A549 (cell line): ENCODE measurements at regions not wholly inside any gene's neighbourhood (a gene's known extent, or its start where the extent isn't known, plus 50 kb on each side); places are given as distances from the start of the nearest gene placed in this dataset.

Experiments used
- MAFK ChIP-seq: fragments of 450-650 bp; IDR thresholded peaks from 2 replicates; pipeline ENCODE4 v1.6.1; 2014; ENCODE audit not compliant: partially characterized antibody
- POLR2A ChIP-seq: IDR thresholded peaks from 2 replicates; pipeline ENCODE4 v1.6.1; 2012; ENCODE audit warnings: mild to moderate bottlenecking, low read length
- TF ChIP-seq, protein P1 (sequence below): fragments of >200 bp; sonication (Bioruptor Twin); formaldehyde crosslinking; IDR thresholded peaks from 3 replicates; pipeline ENCODE4 v1.5.1; 2016

DNA sequence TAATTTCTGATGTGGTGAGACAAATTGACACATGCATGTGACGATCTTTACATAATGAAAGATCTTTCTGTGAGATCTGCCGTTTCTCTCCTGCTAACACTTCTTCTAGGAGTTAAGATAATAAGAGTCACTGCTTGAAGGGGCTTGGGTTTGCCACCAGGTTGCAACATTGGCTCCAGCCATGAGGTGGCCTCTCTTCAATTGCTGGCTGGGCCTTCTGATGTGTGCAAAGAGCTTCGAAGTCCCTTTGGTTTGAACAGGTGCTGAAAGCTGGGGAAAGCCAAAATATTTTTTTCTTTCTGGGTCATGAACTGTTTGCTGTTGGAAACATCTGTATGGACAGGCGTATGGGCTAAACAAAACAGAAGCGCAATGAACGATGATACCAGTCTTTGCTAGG is 204.1 kb upstream of the SALL1 start:
- TF ChIP-seq POLR2A: no peak
- no peak for TF ChIP-seq MAFK
- TF ChIP-seq, protein P1, sequence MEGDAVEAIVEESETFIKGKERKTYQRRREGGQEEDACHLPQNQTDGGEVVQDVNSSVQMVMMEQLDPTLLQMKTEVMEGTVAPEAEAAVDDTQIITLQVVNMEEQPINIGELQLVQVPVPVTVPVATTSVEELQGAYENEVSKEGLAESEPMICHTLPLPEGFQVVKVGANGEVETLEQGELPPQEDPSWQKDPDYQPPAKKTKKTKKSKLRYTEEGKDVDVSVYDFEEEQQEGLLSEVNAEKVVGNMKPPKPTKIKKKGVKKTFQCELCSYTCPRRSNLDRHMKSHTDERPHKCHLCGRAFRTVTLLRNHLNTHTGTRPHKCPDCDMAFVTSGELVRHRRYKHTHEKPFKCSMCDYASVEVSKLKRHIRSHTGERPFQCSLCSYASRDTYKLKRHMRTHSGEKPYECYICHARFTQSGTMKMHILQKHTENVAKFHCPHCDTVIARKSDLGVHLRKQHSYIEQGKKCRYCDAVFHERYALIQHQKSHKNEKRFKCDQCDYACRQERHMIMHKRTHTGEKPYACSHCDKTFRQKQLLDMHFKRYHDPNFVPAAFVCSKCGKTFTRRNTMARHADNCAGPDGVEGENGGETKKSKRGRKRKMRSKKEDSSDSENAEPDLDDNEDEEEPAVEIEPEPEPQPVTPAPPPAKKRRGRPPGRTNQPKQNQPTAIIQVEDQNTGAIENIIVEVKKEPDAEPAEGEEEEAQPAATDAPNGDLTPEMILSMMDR: no peak
